ENCODE measurements at regions not wholly inside any gene's neighbourhood (a gene's known extent, or its start where the extent isn't known, plus 50 kb on each side); places are given as distances from the start of the nearest gene placed in this dataset.

DNA sequence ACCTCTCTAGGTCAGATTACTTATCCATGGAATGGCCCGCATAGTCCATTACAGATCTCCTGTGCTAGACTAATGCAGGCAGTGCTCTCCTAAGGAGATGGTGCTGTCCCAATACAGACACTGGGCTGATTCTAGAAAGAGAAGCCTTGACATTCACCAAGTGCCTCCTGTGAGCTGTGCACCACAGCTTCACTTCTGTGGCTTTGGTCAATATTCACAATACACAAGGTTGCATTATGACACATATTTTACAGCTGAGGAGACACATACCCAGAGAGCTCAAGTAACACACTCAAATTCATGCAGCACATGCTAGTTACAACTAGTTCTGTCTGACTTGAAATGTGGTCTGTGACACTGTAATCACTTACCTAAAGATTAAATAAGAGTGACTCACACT is 59.4 kb upstream of the LRRC8B start:
- Mint-ChIP-seq H3K9me3 (no peaks in the 10 kb centered on the region), H3K4me1 (no peaks in the 10 kb centered on the region)
- WGBS, 2 experiments (ENCODE audit: insufficient coverage in 1 of 2, insufficient read length in 1 of 2), result 93 to 100% methylated on average over 1 of the region's 1 CpG

DNA sequence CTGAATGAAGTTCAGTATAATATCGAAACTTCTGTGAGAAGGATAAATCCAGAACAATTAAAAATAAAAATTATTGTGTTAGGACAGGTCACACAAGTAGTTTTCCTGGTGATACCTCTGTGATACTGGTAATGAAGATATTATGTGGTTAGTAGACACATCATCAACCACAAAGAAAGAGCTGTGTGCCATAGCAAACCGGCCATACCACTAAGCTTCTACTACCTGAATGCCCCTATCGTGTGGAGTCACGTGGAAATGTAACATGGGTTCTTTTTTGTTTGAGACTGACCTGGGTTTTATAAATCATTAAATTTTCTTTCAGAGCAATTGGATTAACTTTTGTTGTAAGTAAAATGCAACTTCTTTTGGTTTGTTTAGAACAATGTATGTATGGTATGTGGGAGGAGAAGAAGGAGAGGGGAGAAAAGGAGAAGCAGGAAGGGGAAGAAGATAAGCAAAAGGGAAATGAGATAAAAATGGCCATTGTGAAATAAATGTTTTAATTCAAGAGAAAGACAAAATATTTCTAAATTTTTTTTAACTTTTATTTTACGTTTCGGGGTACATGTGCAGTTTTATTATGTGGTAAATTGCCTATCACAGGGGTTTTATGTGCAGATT is 58.2 kb upstream of the LRRC8B start:
- Mint-ChIP-seq H3K36me3 (ENCODE audit: low read depth) (no peaks in the 10 kb centered on the region), H3K27ac (no peak overlapping the region), H3K27me3 (ENCODE audit: insufficient read depth) (no peaks in the 10 kb centered on the region), H3K4me1 (no peaks in the 10 kb centered on the region), H3K4me3 (no peak overlapping the region), H3K9me3 (no peaks in the 10 kb centered on the region)
- Histone ChIP-seq H3K9ac (ENCODE audit: extremely low read depth, low read length, poor library complexity, severe bottlenecking) (no peak overlapping the region), H3K4me1 (ENCODE audit: control insufficient read depth, insufficient read depth, low read length) (no peaks in the 10 kb centered on the region), H3K36me3 (ENCODE audit: control insufficient read depth, insufficient read depth, low read length) (no peaks in the 10 kb centered on the region), H3K27me3 (ENCODE audit: control insufficient read depth, insufficient read depth, low read length, poor library complexity, severe bottlenecking) (no peaks in the 10 kb centered on the region), H3K4me3 (ENCODE audit: low read length) (no peak overlapping the region), H3K9me3 (ENCODE audit: control insufficient read depth, low read length) (no peaks in the 10 kb centered on the region), H3K27ac (ENCODE audit: low read depth, low read length) (no peak overlapping the region)
- WGBS, 2 experiments (ENCODE audit: insufficient coverage in 1 of 2, insufficient read length in 1 of 2), result 90 to 92% methylated on average over 2 to 5 of the region's 6 CpGs
- no peak for DNase-seq
- TF ChIP-seq CTCF (conservative IDR thresholded peaks at IDR 0.05), result no peak

More for the DNA sequence above, 59.4 kb upstream of the LRRC8B start:
- Mint-ChIP-seq H3K27ac (no peak overlapping the region), H3K36me3 (ENCODE audit: low read depth) (no peaks in the 10 kb centered on the region), H3K4me3 (no peak overlapping the region), H3K27me3 (ENCODE audit: insufficient read depth) (peaks cover 2% of the 10 kb centered on the region)
- Histone ChIP-seq H3K27ac (ENCODE audit: low read depth, low read length) (no peak overlapping the region), H3K4me1 (ENCODE audit: control insufficient read depth, insufficient read depth, low read length) (no peaks in the 10 kb centered on the region), H3K4me3 (ENCODE audit: low read length) (no peak overlapping the region), H3K9ac (ENCODE audit: extremely low read depth, low read length, poor library complexity, severe bottlenecking) (no peak overlapping the region), H3K36me3 (ENCODE audit: control insufficient read depth, insufficient read depth, low read length) (no peaks in the 10 kb centered on the region), H3K27me3 (ENCODE audit: control insufficient read depth, insufficient read depth, low read length, poor library complexity, severe bottlenecking) (no peaks in the 10 kb centered on the region), H3K9me3 (ENCODE audit: control insufficient read depth, low read length) (no peaks in the 10 kb centered on the region)
- TF ChIP-seq CTCF (conservative IDR thresholded peaks at IDR 0.05), result no peak
- DNase-seq, result no peak

DNA sequence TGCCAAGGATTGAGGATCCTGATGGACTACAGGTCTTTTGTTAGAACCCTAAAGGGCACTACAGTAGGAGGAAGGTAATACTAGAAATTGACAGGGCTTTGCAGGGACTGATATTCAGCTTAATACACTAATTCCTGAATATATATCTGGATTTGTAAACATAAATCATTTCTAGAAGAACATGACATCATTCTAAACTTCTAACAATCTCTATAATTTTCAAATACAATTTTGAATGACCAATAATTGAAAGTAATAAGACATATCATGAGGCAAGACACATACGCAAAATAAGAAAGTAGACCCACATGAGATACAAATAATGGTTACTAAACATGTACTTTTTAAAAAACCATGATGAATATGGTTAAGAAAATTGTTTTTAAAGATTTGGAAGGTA is 52.4 kb upstream of the LRRC8B start:
- Mint-ChIP-seq H3K9me3 (peaks cover 7% of the 10 kb centered on the region), H3K27me3 (ENCODE audit: insufficient read depth) (peaks cover 2% of the 10 kb centered on the region), H3K27ac (no peak overlapping the region), H3K4me3 (no peak overlapping the region), H3K4me1 (no peaks in the 10 kb centered on the region), H3K36me3 (ENCODE audit: low read depth) (no peaks in the 10 kb centered on the region)
- no peak for TF ChIP-seq CTCF (conservative IDR thresholded peaks at IDR 0.05)
- Histone ChIP-seq H3K36me3 (ENCODE audit: control insufficient read depth, insufficient read depth, low read length) (no peaks in the 10 kb centered on the region), H3K9me3 (ENCODE audit: control insufficient read depth, low read length) (no peaks in the 10 kb centered on the region), H3K4me1 (ENCODE audit: control insufficient read depth, insufficient read depth, low read length) (no peaks in the 10 kb centered on the region), H3K4me3 (ENCODE audit: low read length) (no peak overlapping the region), H3K9ac (ENCODE audit: extremely low read depth, low read length, poor library complexity, severe bottlenecking) (no peak overlapping the region), H3K27me3 (ENCODE audit: control insufficient read depth, insufficient read depth, low read length, poor library complexity, severe bottlenecking) (no peaks in the 10 kb centered on the region), H3K27ac (ENCODE audit: low read depth, low read length) (no peak overlapping the region)
- no peak for DNase-seq
- 50% methylated on average over 1 of the region's 1 CpG; no CpG with 5 or more reads in 1 of the 2 experiments for WGBS, 2 experiments (ENCODE audit: insufficient coverage in 1 of 2, insufficient read length in 1 of 2)
